NCI-H524 (cell line): ENCODE measurements at regions not wholly inside any gene's neighbourhood (a gene's known extent, or its start where the extent isn't known, plus 50 kb on each side); places are given as distances from the start of the nearest gene placed in this dataset.
"Not testable (repeated sequence)": the region's sequence is repeated elsewhere in the genome, so short reads cannot be mapped to it uniquely, and the experiment has no call there.

Source experiments
- DNase-seq, 2 experiments: peaks; one replicate each; lab custom pipeline; 2025; lab: John Stamatoyannopoulos, UW

GRCh38 chr13:30065181-30065580 lies 214.8 kb upstream of the UBL3 start:
- no peak for DNase-seq

GRCh38 chr13:30063892-30064291 lies 213.5 kb upstream of the UBL3 start:
- DNase-seq = no peak

GRCh38 chr13:30061217-30061616 lies 210.8 kb upstream of the UBL3 start:
- DNase-seq = no peak

- no peak for DNase-seq
These were observed 208.0 kb upstream of the UBL3 start for GRCh38 chr13:30058429-30058828.

- not testable (repeated sequence) for DNase-seq
These were observed 204.1 kb upstream of the UBL3 start for GRCh38 chr13:30054546-30054945.

- no peak for DNase-seq
These were observed 203.5 kb upstream of the UBL3 start for GRCh38 chr13:30053939-30054338.

GRCh38 chr13:30052120-30052519 lies 201.7 kb upstream of the UBL3 start:
- DNase-seq = peak; percentile 31 to 59

GRCh38 chr13:30051531-30052060 lies 201.2 kb upstream of the UBL3 start:
- no peak for DNase-seq

GRCh38 chr13:30049692-30050091 lies 199.3 kb upstream of the UBL3 start:
- no peak for DNase-seq

- no peak for DNase-seq
These were observed 196.9 kb upstream of the UBL3 start for GRCh38 chr13:30047154-30047874.

- DNase-seq = no peak
These were observed 195.7 kb upstream of the UBL3 start for GRCh38 chr13:30045916-30046704.

GRCh38 chr13:30044932-30045331 lies 194.5 kb upstream of the UBL3 start:
- no peak for DNase-seq

- no peak for DNase-seq
These were observed 193.2 kb upstream of the UBL3 start for GRCh38 chr13:30043631-30043925.

- no peak for DNase-seq
These were observed 192.6 kb upstream of the UBL3 start for GRCh38 chr13:30042891-30043630.

GRCh38 chr13:30042272-30042671 lies 191.9 kb upstream of the UBL3 start:
- DNase-seq = no peak

- no peak for DNase-seq
These were observed 189.1 kb upstream of the UBL3 start for GRCh38 chr13:30039511-30039911.

GRCh38 chr13:30038884-30039283 lies 188.5 kb upstream of the UBL3 start:
- DNase-seq = peak in 1 of 2 experiments; percentile 14

GRCh38 chr13:30037766-30038165 lies 187.3 kb upstream of the UBL3 start:
- no peak for DNase-seq

GRCh38 chr13:30037306-30037705 lies 186.9 kb upstream of the UBL3 start:
- peak in 1 of 2 experiments; percentile 20 for DNase-seq

GRCh38 chr13:30034458-30034795 lies 184.0 kb upstream of the UBL3 start:
- DNase-seq = no peak

- no peak for DNase-seq
These were observed 183.5 kb upstream of the UBL3 start for GRCh38 chr13:30033681-30034457.

- DNase-seq = no peak
These were observed 181.8 kb upstream of the UBL3 start for GRCh38 chr13:30032263-30032662.
